Stomach (tissue), 4 donors: ENCODE measurements at regions not wholly inside any gene's neighbourhood (a gene's known extent, or its start where the extent isn't known, plus 50 kb on each side); places are given as distances from the start of the nearest gene placed in this dataset.

Source experiments
- CTCF ChIP-seq, 7 experiments: fragments of 450-650 bp in 4 of 7; fragments of 200-600 bp in 3 of 7; sonication (generic) in 3 of 7; IDR thresholded peaks; one replicate each; pipeline ENCODE4 v1.5.1; 2016 to 2019; ENCODE audit warnings: antibody characterized with exemption in 7 of 7, control low read depth in 2 of 7, mild to moderate bottlenecking in 1 of 7
- POLR2A ChIP-seq, 4 donors: fragments of 450-650 bp; IDR thresholded peaks; one replicate each; pipeline ENCODE4 v1.6.1; 2016; ENCODE audit warnings: antibody characterized with exemption in 4 of 4, control low read depth in 2 of 4, mild to moderate bottlenecking in 1 of 4, moderate library complexity in 1 of 4

- no peak for TF ChIP-seq POLR2A (IDR thresholded peaks at IDR 0.05)
- TF ChIP-seq CTCF (IDR thresholded peaks at IDR 0.05), result no peak
These were observed 366.8 kb downstream of the FBXW7 start for GRCh38 chr4:152168987-152169616.
